HEK293T (cell line): ENCODE measurements at regions not wholly inside any gene's neighbourhood (a gene's known extent, or its start where the extent isn't known, plus 50 kb on each side); places are given as distances from the start of the nearest gene placed in this dataset.

Experiments used
- BHLHE40 ChIP-seq: fragments of 450-650 bp; IDR thresholded peaks from 2 replicates; pipeline ENCODE4 v1.6.1; 2016; ENCODE audit warnings: mild to moderate bottlenecking, moderate library complexity, borderline replicate concordance
- CTBP1 ChIP-seq: fragments of 450-650 bp; IDR thresholded peaks from 2 replicates; pipeline ENCODE4 v1.6.1; 2016; ENCODE audit warnings: borderline replicate concordance
- ELF4 ChIP-seq: fragments of 450-650 bp; IDR thresholded peaks from 2 replicates; pipeline ENCODE4 v1.6.1; 2017; ENCODE audit warnings: antibody characterized with exemption
- FOXK2 ChIP-seq: fragments of 450-650 bp; IDR thresholded peaks from 2 replicates; pipeline ENCODE4 v1.6.1; 2016; ENCODE audit warnings: mild to moderate bottlenecking
- FOXM1 ChIP-seq: fragments of 450-650 bp; IDR thresholded peaks from 2 replicates; pipeline ENCODE4 v1.6.1; 2017; ENCODE audit warnings: mild to moderate bottlenecking, borderline replicate concordance
- HDGF ChIP-seq: fragments of 450-650 bp; IDR thresholded peaks from 2 replicates; pipeline ENCODE4 v1.6.1; 2017; ENCODE audit warnings: antibody characterized with exemption, borderline replicate concordance
- L3MBTL2 ChIP-seq: fragments of 450-650 bp; conservative IDR thresholded peaks from 2 replicates; pipeline ENCODE4 v1.6.1; 2016; ENCODE audit warnings: mild to moderate bottlenecking
- NFRKB ChIP-seq: fragments of 450-650 bp; IDR thresholded peaks from 2 replicates; pipeline ENCODE4 v1.6.1; 2016; ENCODE audit warnings: mild to moderate bottlenecking, moderate library complexity
- PKNOX1 ChIP-seq: fragments of 450-650 bp; IDR thresholded peaks from 2 replicates; pipeline ENCODE4 v1.6.1; 2016
- SP1 ChIP-seq: fragments of 450-650 bp; IDR thresholded peaks from 2 replicates; pipeline ENCODE4 v1.6.1; 2017
- SUZ12 ChIP-seq: fragments of 450-650 bp; IDR thresholded peaks from 2 replicates; pipeline ENCODE4 v1.6.1; 2016; ENCODE audit warnings: mild to moderate bottlenecking
- TARDBP ChIP-seq: fragments of 450-650 bp; IDR thresholded peaks from 2 replicates; pipeline ENCODE4 v1.6.1; 2016
- ZNF384 ChIP-seq: fragments of 450-650 bp; IDR thresholded peaks from 2 replicates; pipeline ENCODE4 v1.6.1; 2016

GRCh38 chr6:40879169-40879568 is 159.9 kb downstream of the UNC5CL start:
- TF ChIP-seq SP1 (no peak), FOXM1 (no peak), ZNF384 (no peak), TARDBP (no peak), BHLHE40 (no peak), SUZ12 (no peak), ELF4 (no peak), FOXK2 (no peak), PKNOX1 (no peak), HDGF (no peak), CTBP1 (no peak), NFRKB (no peak), L3MBTL2 (no peak)
